Loucy (cell line): ENCODE measurements at regions not wholly inside any gene's neighbourhood (a gene's known extent, or its start where the extent isn't known, plus 50 kb on each side); places are given as distances from the start of the nearest gene placed in this dataset.

Experiments
- CTCF ChIP-seq: fragments of 200-600 bp; sonication (generic); conservative IDR thresholded peaks from 2 replicates; pipeline ENCODE4 v1.5.1; 2014; ENCODE audit warnings: mild to moderate bottlenecking, antibody characterized with exemption, low read length
- EZH2phosphoT487 ChIP-seq: fragments of 200-600 bp; IDR thresholded peaks from 2 replicates; pipeline ENCODE4 v1.6.1; 2018; ENCODE audit warnings: antibody characterized with exemption, mild to moderate bottlenecking, moderate library complexity, borderline replicate concordance

GRCh38 chr21:38996355-38996754 is 186.9 kb downstream of the PSMG1 start:
- TF ChIP-seq CTCF (no peak), EZH2phosphoT487 (no peak)
